Breast epithelium (tissue), 3 donors: ENCODE measurements at regions not wholly inside any gene's neighbourhood (a gene's known extent, or its start where the extent isn't known, plus 50 kb on each side); places are given as distances from the start of the nearest gene placed in this dataset.

Experiments used
- CTCF ChIP-seq, 3 donors: fragments of 450-650 bp; IDR thresholded peaks; one replicate each; pipeline ENCODE4 v1.5.1; 2016 to 2017; ENCODE audit warnings: antibody characterized with exemption in 3 of 3, mild to moderate bottlenecking in 3 of 3, moderate library complexity in 3 of 3
- POLR2A ChIP-seq: fragments of 450-650 bp; IDR thresholded peaks from one replicate; pipeline ENCODE4 v1.6.1; 2016; ENCODE audit warnings: antibody characterized with exemption, mild to moderate bottlenecking, moderate library complexity
- POLR2AphosphoS5 ChIP-seq, 3 donors: sonication (generic); formaldehyde crosslinking; IDR thresholded peaks; one replicate each; pipeline ENCODE4 v1.6.1; 2017; ENCODE audit warnings: antibody characterized with exemption in 3 of 3

- TF ChIP-seq POLR2A = no peak
- no peak for TF ChIP-seq POLR2AphosphoS5 (IDR thresholded peaks at IDR 0.05)
- no peak for TF ChIP-seq CTCF (IDR thresholded peaks at IDR 0.05)
These were observed 138.8 kb upstream of the NR4A3 start for GRCh38 chr9:99682870-99683269.
